G401 (cell line): ENCODE measurements at regions not wholly inside any gene's neighbourhood (a gene's known extent, or its start where the extent isn't known, plus 50 kb on each side); places are given as distances from the start of the nearest gene placed in this dataset.

ENCODE experiments used
- DNase-seq: peaks from one replicate; pipeline ENCODE4 v3.0.0-alpha.2; 2015; ENCODE audit warnings: low spot score
- in situ Hi-C: cut with HindIII; loops from 2 replicates; pipeline ENCODE4 v1.10.0; 2016; ENCODE audit warnings: low sequenced_read_pairs, mixed read lengths

DNA sequence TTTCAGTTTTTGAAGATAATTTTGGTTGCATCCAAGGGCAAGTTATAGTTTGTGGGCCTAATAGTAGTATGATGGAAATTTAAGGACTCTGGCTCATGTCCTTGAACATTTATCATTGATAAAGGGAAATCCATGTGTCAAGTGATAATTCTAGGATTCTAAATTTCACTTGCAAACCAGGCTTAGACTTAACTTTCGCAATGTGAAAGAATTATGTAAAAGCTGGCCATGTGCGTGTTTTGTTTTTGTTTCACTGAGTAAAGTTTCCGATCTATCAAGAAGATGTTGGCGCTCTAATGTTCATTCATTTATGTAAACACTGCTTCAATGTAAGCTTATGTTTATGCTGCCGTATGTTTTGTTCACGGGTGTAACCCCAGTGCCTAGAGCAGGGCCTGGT lies 302.0 kb downstream of the SOX4 start:
- in situ Hi-C loops, result no loop called here
- DNase-seq, result no peak

DNA sequence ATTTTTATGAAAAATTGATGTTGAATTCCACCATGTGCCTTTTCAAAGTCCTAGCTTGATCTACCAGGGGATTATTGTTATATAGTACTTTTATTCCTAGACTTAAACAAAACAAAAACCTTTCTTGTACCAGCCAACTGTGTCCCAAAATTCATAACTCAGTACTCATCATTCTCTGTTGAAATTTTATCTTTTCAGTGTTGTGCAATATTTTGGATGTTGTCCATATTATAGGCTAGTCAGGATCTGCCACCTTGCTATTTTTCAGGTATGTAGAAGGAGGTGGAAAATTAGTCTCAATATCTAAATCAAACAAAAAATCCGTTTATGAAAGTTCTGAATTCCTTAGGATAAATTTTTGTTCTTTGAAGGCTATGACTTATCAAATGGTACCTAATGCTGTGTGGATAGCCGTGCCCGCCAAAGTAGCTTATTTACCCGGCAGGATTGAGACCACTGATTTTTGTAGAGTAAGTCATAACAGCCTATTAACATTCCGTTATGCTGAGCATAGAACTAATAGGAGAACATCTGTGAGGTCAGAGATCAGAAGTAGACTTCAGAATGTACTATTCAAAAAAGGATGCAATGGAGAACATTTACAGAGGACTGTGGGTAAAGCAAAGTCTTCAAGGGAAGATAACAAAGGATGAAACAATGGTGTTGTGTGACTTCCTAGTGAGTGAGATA lies 304.7 kb downstream of the SOX4 start:
- no peak for DNase-seq
- in situ Hi-C loops, result no loop called here

DNA sequence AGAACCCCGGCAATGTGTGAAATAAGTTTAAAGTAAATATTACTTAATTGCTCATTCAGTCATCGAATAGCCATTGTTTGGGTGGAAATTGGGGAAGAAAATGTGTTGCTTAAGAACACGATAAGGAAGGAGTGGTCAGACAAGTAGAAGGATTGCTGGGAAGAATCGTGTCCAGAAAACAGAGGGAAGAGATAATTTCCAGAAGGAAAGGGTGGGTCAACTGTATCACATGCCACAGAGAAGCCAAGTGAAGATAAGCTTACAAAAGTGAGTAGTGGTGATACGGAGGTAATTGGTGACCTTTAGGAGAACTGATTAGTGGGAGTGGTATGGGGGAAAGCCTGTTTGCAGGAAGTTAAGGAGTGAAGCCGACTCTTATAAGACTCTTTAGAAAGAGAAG lies 306.2 kb downstream of the SOX4 start:
- no peak for DNase-seq
- in situ Hi-C loops, result no loop called here

DNA sequence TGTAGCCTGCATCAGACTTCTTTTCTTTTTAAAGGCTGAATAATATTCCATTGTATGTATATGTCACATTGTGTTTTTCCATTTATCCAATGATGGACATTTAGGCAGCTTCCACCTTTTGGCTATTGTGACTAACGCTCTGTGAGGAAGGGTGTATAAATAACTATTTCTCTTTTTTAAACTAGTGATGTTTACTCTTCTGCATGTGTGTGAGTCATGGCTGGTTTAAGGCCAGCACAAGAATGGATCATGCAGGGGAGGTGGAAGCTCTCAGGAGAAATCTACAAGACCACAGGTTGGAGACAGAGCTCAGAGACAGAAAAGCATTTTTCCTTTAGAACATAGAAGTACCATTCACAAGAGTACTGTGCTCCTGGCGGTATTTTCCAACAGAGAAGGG lies 307.2 kb downstream of the SOX4 start:
- DNase-seq, result no peak
- in situ Hi-C loops, result no loop called here

DNA sequence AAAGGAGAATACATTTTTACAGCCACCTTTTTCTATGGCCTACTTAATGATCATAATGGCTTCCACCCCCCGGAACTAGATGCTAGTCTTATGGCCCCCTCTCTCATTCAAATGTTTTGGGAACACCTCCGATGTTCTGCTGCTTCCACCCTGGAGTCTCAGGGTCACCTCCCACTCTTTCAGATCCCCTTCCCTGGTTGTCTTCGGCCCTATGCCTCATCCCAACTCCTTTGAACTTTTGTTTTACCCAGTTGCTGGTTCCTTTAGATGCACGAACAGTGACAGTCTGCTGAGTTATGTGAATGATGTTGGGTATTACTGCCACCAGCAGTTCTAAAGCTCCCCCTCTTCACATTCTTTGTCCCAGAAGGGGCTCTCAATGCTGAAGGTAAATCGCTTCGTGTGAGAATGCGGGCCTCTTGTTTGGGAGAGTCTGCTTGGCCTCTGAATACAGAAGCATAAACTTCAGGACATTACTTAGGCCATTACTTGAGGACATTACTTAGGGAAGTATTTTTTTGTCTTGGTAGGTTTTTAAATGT lies 309.1 kb downstream of the SOX4 start:
- in situ Hi-C loops, result no loop called here
- no peak for DNase-seq

DNA sequence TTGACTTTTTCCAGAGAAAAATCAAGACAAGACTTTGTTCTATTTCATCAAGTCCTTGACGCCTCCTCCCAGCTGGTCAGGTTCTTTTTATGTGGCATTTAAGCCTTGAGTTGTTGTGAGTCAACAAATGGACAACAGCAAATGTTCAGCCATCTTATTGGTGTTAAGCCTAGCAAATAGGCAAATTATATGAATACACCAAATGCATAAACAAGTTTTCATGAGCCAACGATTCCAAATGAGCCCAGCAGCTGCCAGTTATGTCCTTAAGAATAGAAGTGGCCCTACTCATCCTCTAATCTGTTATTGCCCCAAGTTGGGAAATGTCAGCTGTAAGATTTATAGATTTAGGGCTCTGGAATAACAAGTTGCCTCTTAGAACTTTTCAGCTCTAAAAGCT lies 312.0 kb downstream of the SOX4 start:
- in situ Hi-C loops, result no loop called here
- no peak for DNase-seq

DNA sequence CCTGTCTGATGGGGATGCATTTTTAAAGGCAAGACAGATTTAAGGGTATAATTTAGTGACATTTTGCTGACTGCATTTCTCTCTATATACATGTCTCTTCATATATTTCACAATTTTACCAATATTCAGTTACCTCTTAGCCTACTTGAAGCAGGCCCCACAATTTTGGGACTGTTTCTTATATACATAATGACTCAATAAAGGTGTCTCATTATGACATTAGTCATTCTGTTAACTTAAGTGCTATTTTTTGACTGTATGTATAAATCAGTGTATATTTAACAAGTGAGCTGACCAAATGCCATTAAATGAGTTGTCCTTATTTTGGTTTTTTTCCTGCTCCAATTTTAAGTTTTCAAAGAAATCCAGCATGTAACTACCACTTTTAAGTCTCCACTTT lies 313.3 kb downstream of the SOX4 start:
- no peak for DNase-seq
- in situ Hi-C loops, result no loop called here

DNA sequence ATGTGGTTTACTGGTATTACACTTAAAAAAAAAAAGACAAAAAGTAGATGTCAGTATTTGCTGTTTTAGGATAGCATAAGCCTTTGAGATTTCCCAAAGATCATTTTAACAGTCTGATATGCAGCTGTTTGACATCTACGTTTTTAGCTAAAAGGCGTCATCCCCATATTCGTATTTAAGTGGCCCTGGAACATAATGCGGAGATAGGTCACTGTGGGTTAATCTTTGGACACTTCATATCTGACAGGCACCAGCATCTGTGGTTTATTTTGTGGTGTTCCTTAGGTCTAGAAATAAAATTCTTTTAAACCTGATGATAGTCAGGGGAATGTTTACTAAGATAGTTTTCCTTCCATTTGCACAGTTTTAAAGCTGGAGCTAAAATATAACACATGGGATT lies 313.7 kb downstream of the SOX4 start:
- in situ Hi-C loops, result no loop called here
- no peak for DNase-seq

DNA sequence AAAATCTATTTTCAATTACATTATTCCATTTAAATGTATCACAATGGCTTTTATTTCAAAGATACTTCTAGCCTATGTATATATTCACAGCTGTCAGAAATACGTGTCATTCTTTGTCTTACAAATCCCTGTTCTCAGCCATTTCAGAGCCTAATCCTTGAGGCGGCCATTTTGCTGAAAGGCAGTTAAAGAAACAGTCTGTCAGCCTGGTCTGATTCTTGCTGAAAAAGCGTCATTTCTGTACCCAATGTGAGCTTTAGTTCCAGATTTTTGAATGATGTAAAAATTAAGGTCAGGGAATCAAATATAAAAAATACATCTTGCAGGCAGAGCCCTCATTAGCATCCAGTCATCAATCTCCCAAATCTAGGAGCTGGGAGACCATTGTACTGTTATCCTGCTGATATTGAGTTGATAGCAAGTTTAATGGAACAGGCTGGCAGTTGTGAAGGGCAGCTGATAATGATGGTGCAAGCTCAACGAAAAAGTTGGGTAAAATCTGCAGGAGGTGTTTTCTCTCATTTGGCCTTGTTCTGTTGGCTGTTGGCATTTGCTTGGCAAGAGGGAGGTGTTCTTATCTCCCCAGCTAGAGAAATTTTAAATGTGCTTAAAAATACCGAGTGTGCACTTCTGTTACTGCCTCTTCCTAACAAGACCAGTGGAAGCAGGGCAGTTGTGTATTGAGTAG lies 314.8 kb downstream of the SOX4 start:
- in situ Hi-C loops, result no loop called here
- DNase-seq, result no peak

DNA sequence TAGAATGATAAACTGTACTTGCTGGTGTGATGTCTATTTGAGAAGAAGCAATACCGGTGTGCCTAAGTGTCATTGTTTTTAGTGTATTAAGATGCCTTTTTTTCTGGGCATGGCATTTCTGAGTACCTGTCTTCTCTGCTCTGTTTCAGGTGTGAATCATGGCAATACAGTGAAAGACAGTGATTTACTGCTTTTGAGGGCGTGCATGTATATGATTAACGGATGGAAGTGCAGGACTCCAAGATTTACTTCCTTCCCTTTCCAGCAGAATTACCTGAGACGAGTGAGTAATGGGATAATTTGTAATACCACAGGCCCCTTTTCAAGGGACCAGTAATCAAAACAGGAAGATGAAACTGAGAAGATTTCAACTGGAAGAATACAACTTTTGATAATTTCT lies 315.8 kb downstream of the SOX4 start:
- no peak for DNase-seq
- in situ Hi-C loops, result no loop called here

DNA sequence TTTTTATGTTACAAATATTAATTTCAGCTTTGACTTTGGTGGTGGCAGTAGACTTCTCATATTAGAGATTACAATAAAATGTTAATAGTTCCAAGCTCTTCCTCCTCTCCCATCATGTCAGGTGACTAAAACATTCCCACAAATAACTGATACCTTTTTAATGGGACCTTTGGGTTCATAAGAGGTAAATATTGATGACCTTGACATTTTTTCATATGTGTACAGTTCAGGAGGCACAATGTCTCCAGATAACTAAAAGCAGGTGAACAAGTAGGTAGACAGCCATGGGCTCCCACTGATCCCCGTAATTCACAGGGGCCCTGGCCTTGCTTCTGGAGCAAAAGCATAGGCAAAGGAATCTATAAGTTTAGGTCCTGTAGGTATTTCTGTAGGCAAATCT lies 317.7 kb downstream of the SOX4 start:
- in situ Hi-C loops, result no loop called here
- no peak for DNase-seq

DNA sequence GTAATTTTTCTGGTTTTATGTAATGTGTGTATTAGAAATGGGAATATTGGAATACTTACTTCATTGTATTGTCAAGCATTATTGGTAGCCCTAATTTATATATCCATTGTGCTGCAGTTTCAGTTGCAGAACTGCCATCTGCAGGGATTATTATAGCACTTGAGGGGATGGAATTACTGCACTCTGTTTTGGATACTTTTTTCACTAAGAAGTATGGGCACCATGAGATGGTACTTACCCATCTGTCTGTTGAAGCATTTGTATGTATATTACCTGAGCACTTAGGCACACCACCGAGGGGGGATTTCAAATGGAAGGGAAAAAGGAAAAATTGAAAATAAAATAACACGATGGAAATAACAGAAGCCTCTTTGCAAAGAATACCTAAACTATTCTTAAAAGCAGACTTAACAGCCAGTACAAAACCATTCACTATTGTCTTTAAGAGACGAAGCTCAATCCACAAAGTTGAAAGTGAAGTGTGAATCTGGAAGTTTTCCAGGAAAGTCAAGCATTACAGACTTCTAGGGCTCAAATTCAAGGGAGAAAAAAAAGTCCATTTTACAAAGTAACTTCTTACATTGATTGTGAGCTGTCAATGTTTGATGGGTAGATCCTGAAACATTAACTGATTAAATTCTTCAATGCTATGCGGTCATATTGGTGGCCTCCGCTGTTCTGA lies 318.7 kb downstream of the SOX4 start:
- in situ Hi-C loops, result no loop called here
- DNase-seq, result no peak

DNA sequence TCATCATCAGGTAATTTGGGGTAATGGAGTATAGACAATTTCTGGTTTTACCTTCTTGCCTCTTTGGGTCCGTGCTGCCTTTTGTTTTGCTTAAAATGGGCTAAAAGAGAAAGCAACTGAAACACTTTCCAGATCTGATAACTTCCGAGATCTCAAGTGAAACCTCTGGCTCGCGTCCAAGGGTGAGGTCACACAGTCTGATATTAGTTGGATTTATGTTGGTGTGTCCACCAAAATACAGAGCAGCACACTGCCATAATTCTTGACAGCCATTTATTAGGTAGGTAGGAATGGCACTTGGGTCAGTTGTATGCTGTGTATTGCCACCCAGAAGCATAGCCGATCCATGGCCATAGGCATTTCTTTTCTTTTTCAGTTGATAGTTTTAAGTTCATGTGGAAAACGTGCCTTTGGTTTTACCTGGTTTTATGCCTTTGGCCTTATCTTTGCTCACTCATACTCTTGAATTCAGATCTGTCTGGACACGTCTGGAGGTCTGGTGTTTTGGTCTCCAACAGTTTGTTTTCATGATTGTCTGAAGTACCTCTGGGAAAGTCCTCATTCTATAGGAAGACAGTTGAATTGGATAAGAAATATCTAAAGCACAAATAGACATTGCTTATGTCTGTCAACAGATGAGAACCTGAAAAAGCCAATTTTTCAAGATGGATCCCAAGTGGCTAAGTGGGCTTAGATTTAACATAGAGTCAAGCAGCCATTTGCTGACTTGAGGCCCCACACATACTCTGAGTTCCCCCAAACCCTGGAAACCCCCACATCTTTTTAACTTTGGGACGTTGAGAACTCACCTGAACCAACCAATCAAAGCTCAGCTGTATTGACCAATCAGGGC lies 320.8 kb downstream of the SOX4 start:
- in situ Hi-C loops, result no loop called here
- no peak for DNase-seq

DNA sequence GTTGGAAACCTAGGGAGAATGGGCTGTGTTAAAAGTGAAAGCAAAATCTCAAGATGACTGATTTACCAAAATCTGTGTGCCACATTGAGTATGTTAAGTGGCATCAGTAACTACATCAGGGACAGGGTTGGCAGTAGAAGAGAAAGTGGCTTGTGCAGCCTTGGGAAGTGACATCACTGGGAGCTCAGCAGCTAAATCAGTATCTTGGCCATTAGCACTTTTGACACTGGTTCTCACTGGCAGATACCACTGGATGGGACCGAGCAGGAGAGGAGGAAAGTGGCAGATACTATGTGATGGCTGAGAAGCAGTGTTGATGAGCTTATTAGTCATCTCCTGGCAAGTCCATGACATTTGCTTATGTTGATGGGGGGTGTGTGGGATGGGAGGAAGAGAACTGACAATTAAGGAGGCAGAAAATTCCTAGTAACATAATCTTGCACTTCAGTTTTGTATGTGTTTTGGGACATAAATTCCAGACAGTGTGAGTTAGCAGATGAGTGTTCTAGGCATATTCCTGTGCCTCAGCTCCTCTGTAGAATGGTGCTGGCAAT lies 322.2 kb downstream of the SOX4 start:
- no peak for DNase-seq
- in situ Hi-C loops, result no loop called here

DNA sequence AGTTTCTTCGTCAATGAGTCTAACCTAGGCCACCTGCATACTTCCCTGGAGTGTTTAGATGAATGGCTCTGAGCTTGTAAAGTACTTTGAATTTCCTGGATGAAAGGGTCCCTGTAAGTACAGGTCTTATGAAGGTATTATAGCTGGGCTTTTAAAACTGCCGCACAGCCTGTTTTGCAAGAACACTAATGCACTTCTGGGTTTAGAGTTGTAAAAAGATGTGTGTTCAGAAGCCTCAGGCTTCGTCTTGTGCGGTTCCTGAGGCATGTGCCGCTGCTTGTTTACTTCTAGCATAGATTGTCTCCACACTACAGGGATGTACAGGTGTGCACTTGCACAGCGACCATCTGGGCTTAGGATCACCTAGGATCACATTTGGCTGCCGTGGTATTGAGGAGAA lies 324.5 kb downstream of the SOX4 start:
- DNase-seq, result no peak
- in situ Hi-C loops, result no loop called here

DNA sequence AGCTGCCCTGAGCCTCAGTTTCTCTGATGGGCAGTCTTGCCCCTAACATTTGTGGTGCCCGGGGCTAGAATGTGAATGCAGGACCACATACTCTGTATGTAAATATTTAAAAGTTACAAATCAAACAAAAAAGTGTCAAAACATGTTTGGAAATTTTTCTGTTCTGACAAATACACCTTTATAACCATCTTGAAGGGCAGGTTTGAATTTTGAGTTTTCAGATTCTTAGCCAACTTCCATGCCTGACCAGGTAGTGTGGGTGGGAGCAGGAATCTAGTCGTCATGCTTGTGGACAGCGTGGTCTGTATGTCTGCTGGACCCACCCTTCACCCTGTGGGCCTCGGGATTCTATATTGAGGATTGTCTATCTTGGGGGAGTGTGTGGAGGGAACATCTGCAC lies 325.1 kb downstream of the SOX4 start:
- in situ Hi-C loops, result no loop called here

DNA sequence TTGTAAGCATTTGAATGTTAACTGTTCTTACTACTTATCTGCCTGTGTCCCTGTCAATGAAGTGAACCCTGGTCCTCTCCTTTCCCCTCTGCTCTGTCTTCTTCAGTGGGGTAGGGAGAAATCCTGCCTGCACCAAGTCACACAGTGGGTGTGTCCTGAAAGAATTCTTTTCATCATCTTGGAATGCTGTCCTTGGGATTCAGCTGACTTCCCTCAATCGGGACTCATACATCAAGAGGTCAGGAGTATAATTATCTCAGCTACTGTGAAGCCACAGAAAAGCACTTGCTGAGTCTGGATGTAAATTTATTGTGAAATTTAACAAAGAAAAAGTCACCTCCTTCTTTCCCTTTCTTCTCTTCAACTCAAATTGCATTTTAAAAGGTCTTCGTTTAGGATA lies 328.5 kb downstream of the SOX4 start:
- DNase-seq, result no peak
- in situ Hi-C loops, result no loop called here

More for the DNA sequence above, 325.1 kb downstream of the SOX4 start:
- no peak for DNase-seq

DNA sequence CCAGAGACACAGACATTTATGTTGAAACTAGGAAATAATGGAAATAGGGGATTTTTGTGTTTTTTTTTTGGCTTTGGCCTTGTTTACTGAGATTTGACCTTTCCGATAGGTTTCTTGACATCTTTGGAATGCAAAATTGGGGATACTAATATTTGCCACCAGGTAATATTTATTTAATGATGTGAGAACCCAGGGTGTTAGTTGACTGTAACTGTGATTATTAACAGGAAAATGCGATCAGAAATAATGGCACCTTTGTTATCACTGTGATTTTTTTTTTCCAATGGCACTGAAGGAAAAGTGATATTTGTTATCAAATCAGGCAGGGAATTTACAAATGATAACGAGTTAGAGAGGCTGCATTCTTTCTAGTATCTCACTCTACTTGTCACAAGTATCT lies 330.5 kb downstream of the SOX4 start:
- no peak for DNase-seq
- in situ Hi-C loops, result no loop called here

DNA sequence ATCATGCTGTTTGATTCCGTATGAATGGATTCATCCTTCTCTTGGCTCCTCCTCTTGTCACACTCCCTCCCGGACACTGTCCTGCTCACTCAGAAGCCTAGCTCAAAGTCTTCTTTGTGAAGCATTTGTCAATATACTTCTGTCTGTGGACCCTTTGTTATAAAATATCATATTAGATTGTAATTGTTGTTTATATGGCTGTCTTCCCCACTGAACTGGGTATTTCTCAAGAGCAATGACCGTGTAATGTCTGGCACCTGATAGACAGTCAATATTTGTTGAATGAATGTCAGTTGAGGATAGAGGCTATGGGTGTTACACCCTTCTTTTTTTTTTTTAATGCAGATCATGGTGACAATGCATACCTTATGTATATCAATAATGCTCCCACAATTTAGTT lies 335.3 kb downstream of the SOX4 start:
- in situ Hi-C loops, result no loop called here
- no peak for DNase-seq
